ENCODE measurements at regions not wholly inside any gene's neighbourhood (a gene's known extent, or its start where the extent isn't known, plus 50 kb on each side); places are given as distances from the start of the nearest gene placed in this dataset.

DNA sequence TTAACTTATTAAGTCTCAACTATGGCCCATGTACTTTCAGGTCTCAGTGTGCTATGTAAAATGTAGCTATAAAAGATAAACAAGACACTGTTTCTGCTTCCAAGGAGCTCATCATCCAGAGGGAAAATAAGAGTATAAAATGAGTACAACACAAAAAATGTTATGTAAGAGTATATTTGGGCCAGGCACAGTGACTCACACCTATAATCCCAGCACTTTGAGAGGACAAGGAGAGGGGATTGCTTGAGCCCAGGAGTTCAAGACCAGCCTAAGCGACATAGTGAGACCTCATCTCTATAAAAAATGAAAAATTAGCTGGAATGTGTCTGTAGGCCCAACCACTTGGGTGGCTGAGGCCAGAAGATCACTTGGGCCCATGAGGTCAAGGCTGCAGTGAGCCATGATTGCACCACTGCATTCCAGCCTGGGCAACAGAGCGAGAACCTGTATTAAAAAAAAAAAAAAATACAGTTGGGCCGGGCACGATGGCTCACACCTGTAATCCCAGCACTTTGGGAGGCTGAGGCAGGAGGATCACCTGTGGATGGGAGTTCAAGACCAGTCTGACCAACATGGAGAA lies 124.0 kb downstream of the EDN1 start:
- Histone ChIP-seq H3K23ac (ENCODE audit: insufficient read length, low read depth, low read length) (no peak overlapping the region), H4K20me1 (ENCODE audit: control insufficient read depth, insufficient read depth, insufficient read length) (no peaks in the 10 kb centered on the region), H3K27ac (ENCODE audit: insufficient read length, low read depth, low read length) (no peak overlapping the region), H3K18ac (ENCODE audit: insufficient read length, low read depth, low read length) (no peak overlapping the region), H4K91ac (ENCODE audit: insufficient read length, low read depth, low read length) (no peak overlapping the region), H3K79me1 (ENCODE audit: insufficient read depth, low read depth, low read length, poor library complexity, severe bottlenecking) (no peaks in the 10 kb centered on the region), H2BK5ac (ENCODE audit: insufficient read length, low read length) (no peak overlapping the region), H3K4me1 (ENCODE audit: insufficient read depth, low read length) (no peaks in the 10 kb centered on the region), H2AK5ac (ENCODE audit: insufficient read length, low read length) (no peak overlapping the region), H2AFZ (ENCODE audit: low read length) (no peak overlapping the region), H3K23me2 (ENCODE audit: insufficient read length, low read depth, low read length, poor library complexity, severe bottlenecking) (no peaks in the 10 kb centered on the region), H3K14ac (ENCODE audit: insufficient read depth, low read length) (no peak overlapping the region), H3K9ac (ENCODE audit: extremely low read depth, insufficient read length, low read length) (no peak overlapping the region), H2BK12ac (ENCODE audit: insufficient read length, low read depth, low read length) (no peak overlapping the region), H3K27me3 (ENCODE audit: insufficient read depth, low read length) (no peaks in the 10 kb centered on the region), H3K9me3 (ENCODE audit: control insufficient read depth, low read depth, low read length) (no peaks in the 10 kb centered on the region), H3T11ph (ENCODE audit: low read length) (no peak overlapping the region), H3K79me2 (ENCODE audit: insufficient read depth, low read length) (no peaks in the 10 kb centered on the region), H2BK120ac (ENCODE audit: low read depth, low read length, poor library complexity, severe bottlenecking) (no peak overlapping the region), H4K5ac (ENCODE audit: insufficient read length, low read depth, low read length) (no peak overlapping the region), H2BK15ac (ENCODE audit: low read depth, low read length) (no peak overlapping the region), H3K56ac (ENCODE audit: insufficient read length, low read depth, low read length) (no peak overlapping the region), H3K4me2 (ENCODE audit: insufficient read depth, insufficient read length, low read length) (no peak overlapping the region), H4K8ac (replicated peaks; ENCODE audit: insufficient read length, low read depth, low read length) (no peak overlapping the region), H2BK20ac (ENCODE audit: low read depth, low read length, poor library complexity, severe bottlenecking) (no peak overlapping the region), H3K4ac (ENCODE audit: low read depth, low read length) (no peak overlapping the region)
- Mint-ChIP-seq H3K36me3 (ENCODE audit: insufficient read depth in 1 of 3, low read depth in 3 of 3) (peaks cover 0 to 4% (median 3%) of the 10 kb centered on the region in 3 experiments; a peak in 5 of 7 replicates), H3K4me1 (peaks cover 5 to 6% of the 10 kb centered on the region in 2 experiments; a peak in 3 of 4 replicates), H3K27me3 (ENCODE audit: low read depth) (no peaks in the 10 kb centered on the region), H3K4me3 (no peak overlapping the region), H3K9me3 (peaks cover 3 to 7% of the 10 kb centered on the region in 2 experiments; a peak in 3 of 5 replicates), H3K27ac (no peak overlapping the region)
- no CpG with 5 or more reads among the region's 4 CpGs for WGBS (ENCODE audit: extremely low coverage, insufficient read length, low lambda C conversion rate)
- DNase-seq = no peak
- TF ChIP-seq, protein P1, sequence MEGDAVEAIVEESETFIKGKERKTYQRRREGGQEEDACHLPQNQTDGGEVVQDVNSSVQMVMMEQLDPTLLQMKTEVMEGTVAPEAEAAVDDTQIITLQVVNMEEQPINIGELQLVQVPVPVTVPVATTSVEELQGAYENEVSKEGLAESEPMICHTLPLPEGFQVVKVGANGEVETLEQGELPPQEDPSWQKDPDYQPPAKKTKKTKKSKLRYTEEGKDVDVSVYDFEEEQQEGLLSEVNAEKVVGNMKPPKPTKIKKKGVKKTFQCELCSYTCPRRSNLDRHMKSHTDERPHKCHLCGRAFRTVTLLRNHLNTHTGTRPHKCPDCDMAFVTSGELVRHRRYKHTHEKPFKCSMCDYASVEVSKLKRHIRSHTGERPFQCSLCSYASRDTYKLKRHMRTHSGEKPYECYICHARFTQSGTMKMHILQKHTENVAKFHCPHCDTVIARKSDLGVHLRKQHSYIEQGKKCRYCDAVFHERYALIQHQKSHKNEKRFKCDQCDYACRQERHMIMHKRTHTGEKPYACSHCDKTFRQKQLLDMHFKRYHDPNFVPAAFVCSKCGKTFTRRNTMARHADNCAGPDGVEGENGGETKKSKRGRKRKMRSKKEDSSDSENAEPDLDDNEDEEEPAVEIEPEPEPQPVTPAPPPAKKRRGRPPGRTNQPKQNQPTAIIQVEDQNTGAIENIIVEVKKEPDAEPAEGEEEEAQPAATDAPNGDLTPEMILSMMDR (conservative IDR thresholded peaks at IDR 0.05) = no peak

Data from H9 (cell line).